ENCODE measurements at regions not wholly inside any gene's neighbourhood (a gene's known extent, or its start where the extent isn't known, plus 50 kb on each side); places are given as distances from the start of the nearest gene placed in this dataset.

GRCh38 chr20:48377940-48378339 is 449.9 kb downstream of the PREX1 start:
- no peak for TF ChIP-seq ATF2 (CRISPR knock-in tag; IDR thresholded peaks at IDR 0.05; ENCODE audit: borderline replicate concordance, low read depth)
- TF ChIP-seq ATF1 (CRISPR knock-in tag; IDR thresholded peaks at IDR 0.05): no peak
- TF ChIP-seq CTCF (IDR thresholded peaks at IDR 0.05): no peak
- no peak for TF ChIP-seq NR3C1 (CRISPR knock-in tag; conservative IDR thresholded peaks at IDR 0.05; ENCODE audit: low read depth)
- no peak for TF ChIP-seq NFE2L1 (CRISPR knock-in tag; IDR thresholded peaks at IDR 0.05)
- TF ChIP-seq JUN (CRISPR knock-in tag; IDR thresholded peaks at IDR 0.05): no peak
